CD4-positive, alpha-beta T cell (primary cell): ENCODE measurements at regions not wholly inside any gene's neighbourhood (a gene's known extent, or its start where the extent isn't known, plus 50 kb on each side); places are given as distances from the start of the nearest gene placed in this dataset.

ENCODE experiments used
- ATAC-seq: fragments of 200-7000 bp; cut with Tn5 transposase; one replicate; pipeline ENCODE4 v1.10.0; 2022; ENCODE audit warnings: mild to moderate bottlenecking; ENCODE audit not compliant: poor library complexity
- CTCF ChIA-PET: fragments of 350-600 bp; sonication (Branson Sonifier 250); formaldehyde crosslinking; loops from one replicate; lab custom pipeline; 2021; ENCODE audit warnings: antibody characterized with exemption, inconsistent platforms; lab: Charles Lee
- POLR2A ChIA-PET: fragments of 350-600 bp; sonication (Branson Sonifier 250); formaldehyde crosslinking; loops from one replicate; lab custom pipeline; 2021; ENCODE audit warnings: antibody characterized with exemption, inconsistent platforms; lab: Charles Lee
- DNase-seq, 14 experiments: peaks; one replicate each; pipeline ENCODE4 v3.0.0-alpha.2; 2013 to 2020; ENCODE audit warnings: mixed read lengths in 2 of 14
- H3K27ac ChIP-seq, 2 donors: one replicate each; pipeline versions ENCODE4 v1.5.1 to v1.7.0; 2013; ENCODE audit warnings: low read length in 2 of 2, low read depth in 1 of 2, mild to moderate bottlenecking in 1 of 2
- H3K27me3 ChIP-seq, 2 experiments: 1 replicate in 1 of 2; 2 replicates in 1 of 2; pipeline versions ENCODE4 v1.6.1 to v1.7.0; 2013; ENCODE audit warnings: low read length in 2 of 2, control low read depth in 1 of 2, mild to moderate bottlenecking in 1 of 2, moderate library complexity in 1 of 2; ENCODE audit not compliant: insufficient read depth in 2 of 2, control insufficient read depth in 1 of 2
- H3K36me3 ChIP-seq: one replicate; pipeline ENCODE4 v1.6.1; 2013; ENCODE audit warnings: low read length, control low read depth; ENCODE audit not compliant: insufficient read depth
- H3K4me1 ChIP-seq: one replicate; pipeline ENCODE4 v1.6.1; 2013; ENCODE audit warnings: low read length, control low read depth; ENCODE audit not compliant: insufficient read depth
- H3K4me3 ChIP-seq: one replicate; pipeline ENCODE4 v1.5.1; 2013; ENCODE audit warnings: mild to moderate bottlenecking, low read length, moderate library complexity
- H3K9me3 ChIP-seq, 2 experiments: 1 replicate in 1 of 2; 2 replicates in 1 of 2; pipeline versions ENCODE4 v1.6.1 to v1.7.0; 2013; ENCODE audit warnings: low read length in 2 of 2, mild to moderate bottlenecking in 2 of 2, control low read depth in 1 of 2, moderate library complexity in 1 of 2; ENCODE audit not compliant: control insufficient read depth in 1 of 2, insufficient read depth in 1 of 2
- H3K27ac Mint-ChIP-seq: one replicate; pipeline ENCODE4 v1.8.0; 2020; ENCODE audit warnings: mixed read lengths
- H3K27me3 Mint-ChIP-seq: one replicate; pipeline ENCODE4 v1.8.0; 2021; ENCODE audit warnings: mixed read lengths
- H3K36me3 Mint-ChIP-seq: one replicate; pipeline ENCODE4 v1.8.0; 2021; ENCODE audit warnings: low read depth, mixed read lengths
- H3K4me1 Mint-ChIP-seq: one replicate; pipeline ENCODE4 v1.8.0; 2021; ENCODE audit warnings: low read depth, mixed read lengths
- H3K4me3 Mint-ChIP-seq: one replicate; pipeline ENCODE4 v1.8.0; 2020; ENCODE audit warnings: mild to moderate bottlenecking, mixed read lengths
- H3K9me3 Mint-ChIP-seq: one replicate; pipeline ENCODE4 v1.8.0; 2020; ENCODE audit warnings: mixed read lengths
- CTCF ChIP-seq: fragments of 200-600 bp; IDR thresholded peaks from one replicate; pipeline ENCODE4 v1.8.0; 2022; ENCODE audit warnings: antibody characterized with exemption, mild to moderate bottlenecking
- intact Hi-C, 2 experiments: fragments of 100-400 bp; cut with DNase I in 1 of 2; cut with micrococcal nuclease in 1 of 2; formaldehyde crosslinking; loops; one replicate each; pipeline versions ENCODE4 v1.15.1 to v1.9.0; 2023 to 2025; cut with DNase I, micrococcal nuclease

- Histone ChIP-seq H3K4me3 (no peak overlapping the region), H3K27ac (no peak overlapping the region), H3K4me1 (no peaks in the 10 kb centered on the region), H3K36me3 (no peaks in the 10 kb centered on the region), H3K27me3 (no peaks in the 10 kb centered on the region), H3K9me3 (peaks cover under 1 to 22% of the 10 kb centered on the region in 2 experiments)
- no peak overlapping the region for H3K27ac Mint-ChIP-seq
- ATAC-seq = no peak
- ChIA-PET POLR2A (no interaction called here), CTCF (no interaction called here)
- H3K27me3 Mint-ChIP-seq = no peaks in the 10 kb centered on the region
- DNase-seq = no peak
- peaks cover 4% of the 10 kb centered on the region for H3K9me3 Mint-ChIP-seq
- TF ChIP-seq CTCF = no peak
- H3K4me1 Mint-ChIP-seq = no peaks in the 10 kb centered on the region
- intact Hi-C loops = no loop called here
- H3K4me3 Mint-ChIP-seq = no peak overlapping the region
- no peaks in the 10 kb centered on the region for H3K36me3 Mint-ChIP-seq
Observed at GRCh38 chr4:125492957-125493356, 178.2 kb downstream of the FAT4 start.

GRCh38 chr4:125497861-125498260 lies 183.1 kb downstream of the FAT4 start:
- H3K36me3 Mint-ChIP-seq = no peaks in the 10 kb centered on the region
- Histone ChIP-seq H3K27me3 (no peaks in the 10 kb centered on the region), H3K4me3 (no peak overlapping the region), H3K9me3 (peaks cover 4 to 5% of the 10 kb centered on the region in 2 experiments), H3K36me3 (no peaks in the 10 kb centered on the region), H3K4me1 (no peaks in the 10 kb centered on the region), H3K27ac (no peak overlapping the region)
- intact Hi-C loops = no loop called here
- ATAC-seq (no peak), DNase-seq (no peak)
- H3K9me3 Mint-ChIP-seq = peaks cover 5% of the 10 kb centered on the region
- no peak for TF ChIP-seq CTCF
- no peak overlapping the region for H3K27ac Mint-ChIP-seq
- no peaks in the 10 kb centered on the region for H3K4me1 Mint-ChIP-seq
- CTCF ChIA-PET = interaction anchor here (1.5 kb wide), 1 partner anchor 12 kb away, joined by 3 read pairs; no protein-coding TSS in a partner anchor
- H3K27me3 Mint-ChIP-seq = no peaks in the 10 kb centered on the region
- POLR2A ChIA-PET = no interaction called here
- H3K4me3 Mint-ChIP-seq = no peak overlapping the region

DNA sequence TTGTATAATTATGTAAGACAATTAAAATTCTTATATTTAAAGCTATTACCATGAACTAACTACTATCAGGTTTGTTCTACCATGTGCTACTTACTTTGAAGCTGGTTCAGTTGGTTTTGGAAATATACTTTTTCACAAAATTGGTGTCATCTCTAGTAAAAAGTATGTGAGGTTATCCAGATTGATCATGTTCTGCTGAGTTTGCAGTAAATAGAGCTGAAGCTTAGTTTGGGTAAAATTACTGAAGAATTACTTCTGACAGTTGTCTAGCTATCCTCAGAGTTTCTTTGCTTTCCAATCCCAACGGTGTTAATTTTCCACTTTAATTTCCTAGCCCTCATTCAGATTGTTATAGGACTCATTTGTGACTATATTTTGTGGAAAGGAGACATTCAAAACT lies 184.2 kb downstream of the FAT4 start:
- Mint-ChIP-seq H3K4me3 (no peak overlapping the region), H3K27ac (no peak overlapping the region), H3K36me3 (no peaks in the 10 kb centered on the region), H3K9me3 (peaks cover 3% of the 10 kb centered on the region), H3K4me1 (no peaks in the 10 kb centered on the region), H3K27me3 (no peaks in the 10 kb centered on the region)
- no peak for ATAC-seq
- Histone ChIP-seq H3K36me3 (no peaks in the 10 kb centered on the region), H3K4me1 (no peaks in the 10 kb centered on the region), H3K27ac (no peak overlapping the region), H3K27me3 (no peaks in the 10 kb centered on the region), H3K9me3 (peaks cover 4 to 5% of the 10 kb centered on the region in 2 experiments), H3K4me3 (no peak overlapping the region)
- ChIA-PET POLR2A (no interaction called here), CTCF (interaction anchor here (1.5 kb wide), 1 partner anchor 13 kb away, joined by 3 read pairs; no protein-coding TSS in a partner anchor)
- TF ChIP-seq CTCF = no peak
- intact Hi-C loops = no loop called here
- no peak for DNase-seq
